ENCODE measurements at regions not wholly inside any gene's neighbourhood (a gene's known extent, or its start where the extent isn't known, plus 50 kb on each side); places are given as distances from the start of the nearest gene placed in this dataset.

GRCh38 chr14:53470351-53471043 is 317.4 kb upstream of the DDHD1 start:
- no peak for TF ChIP-seq CTCF (IDR thresholded peaks at IDR 0.05)
- no peak for TF ChIP-seq POLR2A (IDR thresholded peaks at IDR 0.05)
